GM23338 (cell line): ENCODE measurements at regions not wholly inside any gene's neighbourhood (a gene's known extent, or its start where the extent isn't known, plus 50 kb on each side); places are given as distances from the start of the nearest gene placed in this dataset.

ENCODE experiments used
- CTCF ChIP-seq, 2 experiments: fragments of 200-600 bp in 1 of 2; sonication (generic) in 1 of 2; conservative IDR thresholded peaks; 2 replicates each; pipeline versions ENCODE4 v1.5.1 to v1.6.1; 2016 to 2017; ENCODE audit warnings: antibody characterized with exemption in 2 of 2, low read depth in 2 of 2, mild to moderate bottlenecking in 2 of 2, moderate library complexity in 1 of 2
- EZH2 ChIP-seq: fragments of 200-600 bp; sonication (generic); IDR thresholded peaks from one replicate; pipeline ENCODE4 v1.8.0; 2017; ENCODE audit warnings: antibody characterized with exemption, mild to moderate bottlenecking, low read depth; ENCODE audit not compliant: unreplicated experiment
- EZH2phosphoT487 ChIP-seq: fragments of 200-600 bp; sonication (generic); IDR thresholded peaks from one replicate; pipeline ENCODE4 v1.8.1; 2018; ENCODE audit warnings: antibody characterized with exemption; ENCODE audit not compliant: unreplicated experiment
- JUNB ChIP-seq: IDR thresholded peaks from one replicate; pipeline ENCODE4 v1.6.1; 2016; ENCODE audit warnings: antibody characterized with exemption; ENCODE audit not compliant: unreplicated experiment
- POLR2AphosphoS5 ChIP-seq: IDR thresholded peaks from 2 replicates; pipeline ENCODE4 v1.6.1; 2016; ENCODE audit warnings: antibody characterized with exemption, low read depth
- ZNF331 ChIP-seq: fragments of 250-450 bp; sonication (Bioruptor Pico); IDR thresholded peaks from 2 replicates; pipeline ENCODE4 v1.5.0; 2020; ENCODE audit warnings: low read depth, mild to moderate bottlenecking, moderate library complexity

DNA sequence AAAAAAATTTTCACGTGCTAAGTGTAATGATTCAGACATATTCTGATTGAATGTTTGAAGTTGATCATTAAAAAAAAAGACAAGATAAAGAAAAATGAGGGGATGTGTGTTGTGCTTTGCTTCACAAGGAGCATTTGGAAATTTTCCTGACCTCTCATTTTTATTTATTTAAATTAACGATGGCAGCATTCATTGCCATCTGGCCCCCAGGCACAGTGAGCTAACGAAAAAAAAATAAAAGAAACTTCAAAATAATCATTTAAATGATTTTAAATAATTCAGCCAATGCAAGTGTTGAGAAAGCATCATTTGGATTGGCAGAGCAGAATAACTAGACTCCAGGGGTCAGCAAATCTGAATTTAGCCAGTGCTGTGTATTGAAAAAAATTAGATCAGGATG, 1037.2 kb downstream of the CDH11 start:
- TF ChIP-seq EZH2 (no peak), JUNB (no peak), POLR2AphosphoS5 (no peak), CTCF (conservative IDR thresholded peaks at IDR 0.05; ENCODE audit: low read depth in 2 of 2) (no peak), EZH2phosphoT487 (no peak), ZNF331 (CRISPR knock-in tag) (no peak)
